ENCODE measurements at regions not wholly inside any gene's neighbourhood (a gene's known extent, or its start where the extent isn't known, plus 50 kb on each side); places are given as distances from the start of the nearest gene placed in this dataset.

- no peak for TF ChIP-seq CTCF (IDR thresholded peaks at IDR 0.05; ENCODE audit: low read depth, low read length)
- H3K4me3 ChIP-seq (ENCODE audit: low read depth, low read length): no peak overlapping the region
These were observed 1237.8 kb upstream of the ACO1 start for GRCh38 chr9:31146485-31147166.

- no peak overlapping the region for H3K4me3 ChIP-seq (ENCODE audit: low read depth, low read length)
- TF ChIP-seq CTCF (IDR thresholded peaks at IDR 0.05; ENCODE audit: low read depth, low read length): no peak
These were observed 1231.1 kb upstream of the ACO1 start for GRCh38 chr9:31153250-31153840.

- no peak for TF ChIP-seq CTCF (IDR thresholded peaks at IDR 0.05; ENCODE audit: low read depth, low read length)
- no peak overlapping the region for H3K4me3 ChIP-seq (ENCODE audit: low read depth, low read length)
These were observed 1217.9 kb upstream of the ACO1 start for GRCh38 chr9:31166516-31166915.

GRCh38 chr9:31168161-31168560 is 1216.3 kb upstream of the ACO1 start:
- no peak overlapping the region for H3K4me3 ChIP-seq (ENCODE audit: low read depth, low read length)
- no peak for TF ChIP-seq CTCF (IDR thresholded peaks at IDR 0.05; ENCODE audit: low read depth, low read length)

- H3K4me3 ChIP-seq (ENCODE audit: low read depth, low read length): no peak overlapping the region
- TF ChIP-seq CTCF (IDR thresholded peaks at IDR 0.05; ENCODE audit: low read depth, low read length): no peak
These were observed 1209.8 kb upstream of the ACO1 start for GRCh38 chr9:31174681-31175080.

- no peak overlapping the region for H3K4me3 ChIP-seq (ENCODE audit: low read depth, low read length)
- no peak for TF ChIP-seq CTCF (IDR thresholded peaks at IDR 0.05; ENCODE audit: low read depth, low read length)
These were observed 1200.6 kb upstream of the ACO1 start for GRCh38 chr9:31183866-31184265.

GRCh38 chr9:31185831-31186230 is 1198.6 kb upstream of the ACO1 start:
- no peak for TF ChIP-seq CTCF (IDR thresholded peaks at IDR 0.05; ENCODE audit: low read depth, low read length)
- no peak overlapping the region for H3K4me3 ChIP-seq (ENCODE audit: low read depth, low read length)

Data from WI38 (cell line).